ENCODE measurements at regions not wholly inside any gene's neighbourhood (a gene's known extent, or its start where the extent isn't known, plus 50 kb on each side); places are given as distances from the start of the nearest gene placed in this dataset.

GRCh38 chr2:41936771-41937463 is 110.9 kb upstream of the PKDCC start:
- DNase-seq (ENCODE audit: low read depth): no peak
- no peak for TF ChIP-seq CTCF (conservative IDR thresholded peaks at IDR 0.05; ENCODE audit: control insufficient read depth, insufficient read depth, low read depth, low read length)
- no peak overlapping the region for H3K4me3 ChIP-seq (ENCODE audit: control insufficient read depth, low read depth, low read length)

- peak; percentile 62 for DNase-seq (ENCODE audit: low read depth)
- TF ChIP-seq CTCF (conservative IDR thresholded peaks at IDR 0.05; ENCODE audit: control insufficient read depth, insufficient read depth, low read depth, low read length): no peak
- no peak overlapping the region for H3K4me3 ChIP-seq (ENCODE audit: control insufficient read depth, low read depth, low read length)
These were observed 110.3 kb upstream of the PKDCC start for GRCh38 chr2:41937464-41937906.

- no peak for DNase-seq (ENCODE audit: low read depth)
- TF ChIP-seq CTCF (conservative IDR thresholded peaks at IDR 0.05; ENCODE audit: control insufficient read depth, insufficient read depth, low read depth, low read length): no peak
- no peak overlapping the region for H3K4me3 ChIP-seq (ENCODE audit: control insufficient read depth, low read depth, low read length)
These were observed 109.7 kb upstream of the PKDCC start for GRCh38 chr2:41937921-41938708.

- H3K4me3 ChIP-seq (ENCODE audit: control insufficient read depth, low read depth, low read length): no peak overlapping the region
- no peak for TF ChIP-seq CTCF (conservative IDR thresholded peaks at IDR 0.05; ENCODE audit: control insufficient read depth, insufficient read depth, low read depth, low read length)
- no peak for DNase-seq (ENCODE audit: low read depth)
These were observed 107.6 kb upstream of the PKDCC start for GRCh38 chr2:41940060-41940744.

GRCh38 chr2:41940745-41941063 is 107.1 kb upstream of the PKDCC start:
- H3K4me3 ChIP-seq (ENCODE audit: control insufficient read depth, low read depth, low read length): no peak overlapping the region
- DNase-seq (ENCODE audit: low read depth): no peak
- TF ChIP-seq CTCF (conservative IDR thresholded peaks at IDR 0.05; ENCODE audit: control insufficient read depth, insufficient read depth, low read depth, low read length): no peak

GRCh38 chr2:41941831-41942230 is 106.0 kb upstream of the PKDCC start:
- no peak overlapping the region for H3K4me3 ChIP-seq (ENCODE audit: control insufficient read depth, low read depth, low read length)
- TF ChIP-seq CTCF (conservative IDR thresholded peaks at IDR 0.05; ENCODE audit: control insufficient read depth, insufficient read depth, low read depth, low read length): no peak
- DNase-seq (ENCODE audit: low read depth): no peak

Data from fibroblast of mammary gland (primary cell).